Gastrocnemius medialis (tissue), 4 donors: ENCODE measurements at regions not wholly inside any gene's neighbourhood (a gene's known extent, or its start where the extent isn't known, plus 50 kb on each side); places are given as distances from the start of the nearest gene placed in this dataset.

Experiments used
- CTCF ChIP-seq, 5 experiments: fragments of 450-650 bp in 3 of 5; fragments of 200-600 bp in 2 of 5; sonication (generic) in 2 of 5; IDR thresholded peaks in 4 of 5; conservative IDR thresholded peaks in 1 of 5; 1 replicate in 4 of 5; 2 replicates in 1 of 5; pipeline ENCODE4 v1.5.1; 2016 to 2019; ENCODE audit warnings: antibody characterized with exemption in 5 of 5, mild to moderate bottlenecking in 3 of 5, moderate library complexity in 3 of 5
- POLR2A ChIP-seq, 2 donors: fragments of 450-650 bp; IDR thresholded peaks; one replicate each; pipeline ENCODE4 v1.6.1; 2017; ENCODE audit warnings: antibody characterized with exemption in 2 of 2, mild to moderate bottlenecking in 2 of 2, moderate library complexity in 2 of 2

DNA sequence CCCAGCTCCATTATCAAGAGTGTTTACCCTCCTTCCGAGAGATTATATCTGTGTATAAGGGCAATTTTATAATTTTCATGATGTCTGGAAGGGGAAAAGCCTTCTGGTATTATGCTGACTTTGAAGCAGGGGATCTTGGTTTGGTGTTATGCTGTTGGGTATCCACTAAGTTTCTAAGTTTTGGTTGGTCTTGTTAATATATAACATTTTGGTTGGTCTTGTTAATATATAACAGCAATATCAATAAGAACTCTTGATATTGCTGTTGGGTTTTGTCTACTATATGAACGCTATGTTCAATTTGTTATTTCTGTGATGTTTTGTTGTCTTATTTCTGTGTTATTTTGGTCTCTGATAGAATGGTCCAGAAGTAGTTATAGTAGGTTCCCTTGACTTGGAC lies 349.2 kb upstream of the LRFN5 start:
- TF ChIP-seq CTCF (IDR thresholded peaks at IDR 0.05 in 4 of 5, conservative IDR thresholded peaks at IDR 0.05 in 1 of 5) (no peak), POLR2A (IDR thresholded peaks at IDR 0.05) (no peak)
